Duodenal mucosa (tissue), 2 donors: ENCODE measurements at regions not wholly inside any gene's neighbourhood (a gene's known extent, or its start where the extent isn't known, plus 50 kb on each side); places are given as distances from the start of the nearest gene placed in this dataset.

Source experiments
- H3K27ac ChIP-seq: one replicate; pipeline ENCODE4 v1.7.0; 2013; ENCODE audit warnings: low read depth, low read length
- H3K27me3 ChIP-seq, 2 donors: one replicate each; pipeline ENCODE4 v1.7.0; 2013; ENCODE audit warnings: low read length in 2 of 2, control low read depth in 1 of 2; ENCODE audit not compliant: insufficient read depth in 2 of 2, control insufficient read depth in 1 of 2
- H3K36me3 ChIP-seq, 2 donors: one replicate each; pipeline ENCODE4 v1.7.0; 2013; ENCODE audit warnings: low read length in 2 of 2, control low read depth in 1 of 2; ENCODE audit not compliant: insufficient read depth in 2 of 2, control insufficient read depth in 1 of 2
- H3K4me1 ChIP-seq, 2 donors: one replicate each; pipeline ENCODE4 v1.7.0; 2013; ENCODE audit warnings: low read length in 2 of 2, control low read depth in 1 of 2; ENCODE audit not compliant: insufficient read depth in 2 of 2, control insufficient read depth in 1 of 2
- H3K4me3 ChIP-seq, 2 donors: one replicate each; pipeline ENCODE4 v1.7.0; 2013; ENCODE audit warnings: low read length in 2 of 2, low read depth in 1 of 2
- H3K9ac ChIP-seq, 2 donors: one replicate each; pipeline ENCODE4 v1.7.0; 2013; ENCODE audit warnings: low read length in 2 of 2, low read depth in 1 of 2
- H3K9me3 ChIP-seq, 2 donors: one replicate each; pipeline ENCODE4 v1.7.0; 2013; ENCODE audit warnings: low read length in 2 of 2, control low read depth in 1 of 2; ENCODE audit not compliant: control insufficient read depth in 1 of 2

DNA sequence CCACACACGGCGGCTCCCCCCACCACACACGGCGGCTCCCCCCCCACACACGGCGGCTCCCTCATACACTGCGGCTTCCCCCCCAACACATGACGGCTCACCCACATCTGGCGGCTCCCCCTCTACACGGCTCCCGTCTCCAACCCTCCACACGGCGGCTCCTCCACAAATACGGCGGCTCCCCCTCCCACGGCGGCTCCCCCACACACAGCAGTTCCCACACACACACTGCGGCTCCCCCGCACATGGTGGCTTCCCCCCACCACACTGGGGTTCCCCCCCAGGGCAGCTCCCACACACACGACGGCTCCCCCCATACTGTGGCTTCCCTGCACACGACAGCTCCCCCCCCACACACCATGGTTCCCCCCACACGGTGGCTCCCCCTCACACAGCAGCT lies 98.0 kb downstream of the TTLL2 start:
- no peaks in the 10 kb centered on the region for H3K27me3 ChIP-seq
- peaks cover 3 to 25% of the 10 kb centered on the region in 2 donors for H3K4me1 ChIP-seq
- no peaks in the 10 kb centered on the region for H3K36me3 ChIP-seq
- no peaks in the 10 kb centered on the region for H3K9me3 ChIP-seq
- H3K4me3 ChIP-seq, result no peak overlapping the region
- H3K9ac ChIP-seq, result no peak overlapping the region
- no peak overlapping the region for H3K27ac ChIP-seq

DNA sequence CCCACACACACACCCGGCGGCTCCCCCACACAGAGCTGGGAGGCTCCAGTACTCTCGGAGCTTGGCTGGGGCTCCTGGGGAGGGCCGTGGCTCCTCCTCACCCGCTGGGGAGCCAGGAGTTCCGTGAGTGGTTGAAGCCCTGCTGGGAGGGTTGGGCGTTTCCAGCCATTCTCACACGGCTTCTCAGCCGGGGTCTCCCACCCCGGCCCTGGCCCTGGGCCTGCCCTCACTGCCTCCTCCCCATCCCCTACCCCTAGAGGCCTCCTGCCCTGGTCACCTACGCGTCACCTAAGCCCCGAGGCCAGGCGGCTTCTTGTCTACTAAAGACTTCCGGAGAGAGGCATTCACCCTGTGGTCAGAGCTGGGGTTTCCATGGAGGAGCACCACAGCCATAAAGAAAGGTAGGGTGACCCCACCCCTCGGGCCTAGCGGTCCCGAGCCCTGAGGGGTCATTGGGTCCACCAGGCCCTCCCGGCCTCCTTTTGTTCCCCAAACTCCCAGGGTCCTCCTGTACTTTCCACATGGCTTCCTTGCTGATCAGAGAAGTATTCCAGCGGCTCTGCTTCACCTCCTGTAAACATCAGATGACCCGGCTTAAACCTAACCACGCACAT lies 99.3 kb downstream of the TTLL2 start:
- no peak overlapping the region for H3K27ac ChIP-seq

DNA sequence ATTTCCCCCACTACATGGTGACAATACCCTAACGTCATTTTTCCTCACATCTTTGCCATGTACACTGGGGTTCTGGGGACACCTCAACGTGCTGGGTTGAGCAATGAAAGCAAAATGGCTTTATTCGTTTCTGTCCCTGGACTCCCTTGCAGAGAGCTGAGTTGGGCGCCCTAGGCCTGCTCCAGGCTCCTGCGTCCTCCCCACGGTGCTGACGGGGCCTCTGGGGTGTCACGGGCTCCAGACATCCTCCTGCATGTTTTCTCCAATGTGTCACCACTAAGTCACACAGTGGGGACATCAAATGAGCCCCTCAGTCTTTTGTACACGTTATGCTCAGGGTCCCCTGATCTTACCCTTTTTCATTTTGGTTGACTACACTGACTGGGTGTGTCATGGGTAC lies 99.8 kb downstream of the TTLL2 start:
- Histone ChIP-seq H3K9ac (no peak overlapping the region), H3K27ac (no peak overlapping the region), H3K4me3 (no peak overlapping the region), H3K36me3 (no peaks in the 10 kb centered on the region), H3K4me1 (peaks cover 3 to 19% of the 10 kb centered on the region in 2 donors), H3K27me3 (no peaks in the 10 kb centered on the region), H3K9me3 (peaks cover 0 to 3% of the 10 kb centered on the region in 2 donors)

More for the DNA sequence above, 99.3 kb downstream of the TTLL2 start:
- Histone ChIP-seq H3K4me3 (no peak overlapping the region), H3K9ac (no peak overlapping the region), H3K4me1 (peaks cover 3 to 21% of the 10 kb centered on the region in 2 donors), H3K36me3 (no peaks in the 10 kb centered on the region), H3K9me3 (no peaks in the 10 kb centered on the region), H3K27me3 (no peaks in the 10 kb centered on the region)

DNA sequence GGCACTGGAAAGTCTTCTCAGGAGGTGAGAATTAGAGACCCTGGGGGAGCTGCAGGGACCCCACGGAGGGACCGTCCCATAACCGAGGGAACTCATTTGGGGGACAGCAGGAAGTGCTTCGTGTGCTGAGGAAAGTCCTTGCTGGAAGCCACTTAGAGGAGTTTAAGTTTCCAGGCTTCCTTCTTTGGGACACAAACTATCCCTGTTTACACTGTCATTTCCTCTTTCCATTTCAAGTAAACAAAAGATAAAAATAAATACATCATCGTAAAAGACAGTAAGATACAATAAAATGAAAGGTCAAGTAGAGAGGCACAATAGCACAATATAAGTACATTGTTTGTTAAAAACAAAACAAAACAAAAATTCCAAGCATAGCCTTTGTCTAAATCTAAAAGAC lies 101.2 kb downstream of the TTLL2 start:
- no peaks in the 10 kb centered on the region for H3K27me3 ChIP-seq
- H3K4me1 ChIP-seq, result peaks cover 0 to 12% of the 10 kb centered on the region in 2 donors
- no peak overlapping the region for H3K4me3 ChIP-seq
- no peaks in the 10 kb centered on the region for H3K36me3 ChIP-seq
- peaks cover 0 to 8% of the 10 kb centered on the region in 2 donors for H3K9me3 ChIP-seq
- H3K9ac ChIP-seq, result no peak overlapping the region
- H3K27ac ChIP-seq, result no peak overlapping the region

DNA sequence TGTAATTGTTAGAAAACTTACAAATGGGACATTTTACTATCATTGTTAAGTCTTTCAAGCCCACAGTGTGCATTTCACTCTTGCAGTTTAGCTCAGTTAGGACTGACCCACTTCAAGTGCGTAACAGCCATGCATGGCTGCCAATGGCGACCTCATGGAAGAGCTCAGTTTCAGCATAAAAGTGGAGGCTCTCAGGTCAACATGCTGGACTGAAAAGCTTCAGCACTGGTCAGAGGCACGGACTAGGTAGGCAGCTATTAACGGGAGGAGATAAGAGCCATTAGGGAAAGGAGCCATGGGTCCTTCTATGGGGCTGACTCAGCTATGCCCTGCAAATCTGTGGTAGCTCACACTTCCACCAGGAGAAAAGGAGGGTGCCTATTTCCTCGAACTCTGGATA lies 101.8 kb downstream of the TTLL2 start:
- Histone ChIP-seq H3K9ac (no peak overlapping the region), H3K27me3 (no peaks in the 10 kb centered on the region), H3K27ac (no peak overlapping the region), H3K9me3 (peaks cover 0 to 8% of the 10 kb centered on the region in 2 donors), H3K36me3 (no peaks in the 10 kb centered on the region), H3K4me3 (no peak overlapping the region), H3K4me1 (peaks cover 0 to 12% of the 10 kb centered on the region in 2 donors)

DNA sequence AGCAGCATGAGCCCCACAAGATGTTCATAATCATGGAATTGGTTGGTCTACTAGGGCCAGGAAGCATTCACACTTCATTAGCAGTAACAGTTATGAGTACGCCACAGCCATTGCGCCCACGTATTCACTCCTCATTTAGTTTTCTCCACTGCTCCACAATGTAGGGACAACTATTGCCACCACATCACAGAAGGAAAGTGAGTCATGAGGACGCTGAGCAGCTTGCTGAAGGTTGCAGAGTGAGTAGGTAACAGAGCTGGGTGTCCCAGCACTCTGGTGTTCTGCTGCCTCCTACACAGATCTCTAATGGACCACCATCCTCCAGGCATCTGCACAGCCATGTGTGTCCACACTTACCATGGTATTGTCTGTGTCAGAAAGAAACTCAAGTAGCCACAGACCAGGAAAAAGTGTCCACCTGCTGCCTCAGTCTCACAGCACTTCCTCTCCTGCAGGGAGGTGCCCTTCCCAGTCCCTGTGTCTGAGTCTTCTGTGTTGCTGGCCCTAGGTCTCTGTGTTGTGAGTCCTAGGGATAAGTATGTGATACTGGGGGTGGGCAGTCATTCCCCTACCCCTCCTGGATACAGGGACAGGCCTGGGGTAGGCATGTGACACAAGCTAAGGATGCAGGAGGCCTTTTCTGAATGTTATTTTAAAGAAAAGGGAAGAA lies 103.9 kb downstream of the TTLL2 start:
- H3K27me3 ChIP-seq, result no peaks in the 10 kb centered on the region
- no peak overlapping the region for H3K9ac ChIP-seq
- no peaks in the 10 kb centered on the region for H3K36me3 ChIP-seq
- H3K4me1 ChIP-seq, result peaks cover 0 to 12% of the 10 kb centered on the region in 2 donors
- peaks cover 0 to 8% of the 10 kb centered on the region in 2 donors for H3K9me3 ChIP-seq
- H3K4me3 ChIP-seq, result no peak overlapping the region
- no peak overlapping the region for H3K27ac ChIP-seq

DNA sequence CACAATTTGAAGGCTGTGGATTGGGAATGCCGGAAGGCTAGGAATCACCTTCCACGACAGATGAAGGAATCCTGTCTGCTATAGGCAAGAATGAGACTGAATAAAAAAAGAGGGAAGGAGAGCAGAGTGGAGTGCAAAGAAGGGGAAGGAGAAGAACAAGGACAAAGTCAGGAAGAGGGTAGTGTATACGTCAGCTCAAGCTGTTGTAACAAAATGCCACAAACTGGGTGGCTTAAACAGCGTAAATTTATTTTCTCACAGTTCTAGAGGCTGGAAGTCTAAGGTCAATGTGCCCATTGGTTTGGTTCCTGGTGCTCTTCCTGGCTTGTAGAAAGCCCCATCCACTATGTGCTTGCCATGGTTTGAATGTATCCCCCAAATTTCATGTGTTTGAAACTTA lies 104.5 kb downstream of the TTLL2 start:
- Histone ChIP-seq H3K4me3 (no peak overlapping the region), H3K27ac (no peak overlapping the region), H3K4me1 (peaks cover 0 to 12% of the 10 kb centered on the region in 2 donors), H3K9me3 (peaks cover 0 to 8% of the 10 kb centered on the region in 2 donors), H3K27me3 (no peaks in the 10 kb centered on the region), H3K9ac (no peak overlapping the region), H3K36me3 (no peaks in the 10 kb centered on the region)

DNA sequence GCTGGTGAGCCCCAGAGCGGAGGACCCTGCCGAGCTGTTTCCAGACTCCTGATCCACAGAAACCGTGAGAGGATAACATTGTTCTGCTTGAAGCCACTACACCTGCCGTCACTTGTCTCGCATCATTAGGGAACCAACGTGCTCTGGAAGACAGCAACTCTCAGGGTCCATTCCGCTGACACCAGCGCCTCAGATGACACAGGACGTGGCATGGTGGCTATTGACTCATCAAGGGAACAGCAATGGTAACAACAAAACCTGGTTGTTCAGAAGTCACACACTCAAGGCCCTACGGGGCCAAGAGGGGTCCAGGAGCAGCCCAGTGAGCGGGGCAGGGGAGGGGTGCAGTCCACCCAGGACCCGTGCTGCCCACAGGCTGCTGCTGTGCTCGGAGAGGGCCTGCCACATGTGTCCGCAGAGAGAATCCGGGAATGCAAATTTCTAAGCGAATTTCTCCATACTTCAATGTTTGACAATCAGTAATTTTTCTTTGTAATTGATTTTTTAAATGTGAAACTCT lies 110.4 kb downstream of the TTLL2 start:
- no peaks in the 10 kb centered on the region for H3K4me1 ChIP-seq
- H3K36me3 ChIP-seq, result no peaks in the 10 kb centered on the region
- H3K9me3 ChIP-seq, result no peaks in the 10 kb centered on the region
- no peak overlapping the region for H3K4me3 ChIP-seq
- H3K27me3 ChIP-seq, result no peaks in the 10 kb centered on the region
- H3K9ac ChIP-seq, result no peak overlapping the region
- no peak overlapping the region for H3K27ac ChIP-seq

DNA sequence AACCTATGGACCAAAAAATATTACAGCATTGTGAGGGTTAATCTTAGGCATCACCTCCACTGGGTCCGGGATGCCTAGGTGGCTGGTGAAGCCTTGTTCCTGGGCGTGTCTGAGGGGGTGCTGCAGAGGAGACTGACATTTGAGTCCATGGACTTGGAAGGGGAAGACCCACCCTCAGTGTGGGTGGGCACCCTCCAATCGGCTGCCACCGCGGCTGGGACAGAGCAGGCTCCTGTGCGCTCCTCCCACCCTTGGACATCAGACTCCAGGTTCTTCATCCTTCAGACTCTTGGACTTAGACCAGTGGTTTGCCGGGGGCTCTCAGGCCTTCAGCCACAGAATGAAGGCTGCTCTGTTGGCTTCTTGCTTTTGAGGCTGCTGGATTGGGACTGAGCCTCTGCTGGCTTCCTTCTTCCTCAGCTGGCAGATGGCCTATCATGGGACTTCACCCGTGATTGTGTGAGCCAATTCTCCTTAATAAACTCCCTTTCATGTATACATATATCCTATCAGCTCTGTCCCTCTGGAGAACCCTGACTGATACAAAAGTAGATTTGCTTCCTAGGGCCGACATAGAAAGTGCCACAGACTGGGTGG lies 113.1 kb downstream of the TTLL2 start:
- Histone ChIP-seq H3K9ac (no peak overlapping the region), H3K36me3 (no peaks in the 10 kb centered on the region), H3K9me3 (no peaks in the 10 kb centered on the region), H3K4me3 (no peak overlapping the region), H3K4me1 (no peaks in the 10 kb centered on the region), H3K27ac (no peak overlapping the region), H3K27me3 (no peaks in the 10 kb centered on the region)

DNA sequence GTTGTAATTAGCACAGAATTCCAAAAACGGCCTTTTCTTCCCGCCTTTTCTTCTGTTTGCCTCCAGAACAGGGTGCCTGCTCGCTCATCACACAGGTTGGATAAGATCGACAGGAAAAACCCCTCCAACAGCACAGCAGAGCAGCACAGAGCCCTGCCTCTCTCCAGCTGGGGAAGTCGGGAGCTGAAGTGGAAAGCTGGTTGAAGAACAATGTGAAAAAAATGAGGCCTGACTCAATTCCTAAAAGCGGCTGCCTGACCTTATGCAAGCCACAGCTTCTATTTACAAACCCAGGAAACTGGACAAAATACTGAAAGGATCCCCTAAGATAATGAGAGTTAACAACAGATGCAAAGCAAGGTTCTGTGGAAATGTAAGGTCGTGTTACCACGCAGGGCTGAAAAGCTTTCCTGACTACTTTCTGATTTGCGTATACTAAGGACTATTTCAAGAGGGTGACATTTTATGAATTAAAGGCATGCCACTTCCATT lies 116.9 kb downstream of the TTLL2 start:
- no peaks in the 10 kb centered on the region for H3K36me3 ChIP-seq
- H3K4me3 ChIP-seq, result no peak overlapping the region
- no peak overlapping the region for H3K9ac ChIP-seq
- H3K4me1 ChIP-seq, result no peaks in the 10 kb centered on the region
- no peaks in the 10 kb centered on the region for H3K27me3 ChIP-seq
- no peaks in the 10 kb centered on the region for H3K9me3 ChIP-seq
- H3K27ac ChIP-seq, result no peak overlapping the region
